Uterus (tissue), 2 donors: ENCODE measurements at regions not wholly inside any gene's neighbourhood (a gene's known extent, or its start where the extent isn't known, plus 50 kb on each side); places are given as distances from the start of the nearest gene placed in this dataset.

ENCODE experiments used
- CTCF ChIP-seq, 4 experiments: fragments of 200-600 bp in 2 of 4; fragments of 450-650 bp in 2 of 4; sonication (generic) in 2 of 4; IDR thresholded peaks; one replicate each; pipeline ENCODE4 v1.5.1; 2016 to 2019; ENCODE audit warnings: antibody characterized with exemption in 4 of 4, mild to moderate bottlenecking in 2 of 4, moderate library complexity in 1 of 4
- POLR2A ChIP-seq, 2 donors: fragments of 450-650 bp; IDR thresholded peaks; one replicate each; pipeline ENCODE4 v1.6.1; 2016; ENCODE audit warnings: antibody characterized with exemption in 2 of 2, mild to moderate bottlenecking in 1 of 2, moderate library complexity in 1 of 2

- TF ChIP-seq CTCF (IDR thresholded peaks at IDR 0.05): no peak
- TF ChIP-seq POLR2A (IDR thresholded peaks at IDR 0.05): no peak
Observed at GRCh38 chr5:171570244-171570825, 150.9 kb downstream of the FGF18 start.
